ENCODE measurements at regions not wholly inside any gene's neighbourhood (a gene's known extent, or its start where the extent isn't known, plus 50 kb on each side); places are given as distances from the start of the nearest gene placed in this dataset.

DNA sequence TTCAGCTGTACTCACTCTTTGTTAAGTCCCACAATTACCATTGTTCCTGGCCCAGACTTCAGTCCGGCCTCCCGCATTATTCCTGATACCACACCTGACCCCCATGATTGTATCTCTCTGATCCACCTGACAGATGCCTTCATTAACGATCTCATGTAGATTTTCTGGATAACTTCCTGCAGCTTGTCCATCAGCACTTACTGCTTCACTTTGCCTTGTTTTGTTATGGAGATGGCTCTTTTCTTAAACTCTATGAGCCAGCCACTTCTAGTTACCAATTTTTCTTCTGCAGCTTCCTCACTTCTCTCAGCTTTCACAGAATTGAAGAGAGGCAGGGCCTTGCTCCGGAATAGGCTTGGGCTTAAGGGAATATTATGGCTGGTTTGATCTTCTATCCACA is 1044.2 kb downstream of the PLOD2 start:
- DNase-seq (no peak), ATAC-seq (no peak), FAIRE-seq (no peak)
- TF ChIP-seq, protein P1, sequence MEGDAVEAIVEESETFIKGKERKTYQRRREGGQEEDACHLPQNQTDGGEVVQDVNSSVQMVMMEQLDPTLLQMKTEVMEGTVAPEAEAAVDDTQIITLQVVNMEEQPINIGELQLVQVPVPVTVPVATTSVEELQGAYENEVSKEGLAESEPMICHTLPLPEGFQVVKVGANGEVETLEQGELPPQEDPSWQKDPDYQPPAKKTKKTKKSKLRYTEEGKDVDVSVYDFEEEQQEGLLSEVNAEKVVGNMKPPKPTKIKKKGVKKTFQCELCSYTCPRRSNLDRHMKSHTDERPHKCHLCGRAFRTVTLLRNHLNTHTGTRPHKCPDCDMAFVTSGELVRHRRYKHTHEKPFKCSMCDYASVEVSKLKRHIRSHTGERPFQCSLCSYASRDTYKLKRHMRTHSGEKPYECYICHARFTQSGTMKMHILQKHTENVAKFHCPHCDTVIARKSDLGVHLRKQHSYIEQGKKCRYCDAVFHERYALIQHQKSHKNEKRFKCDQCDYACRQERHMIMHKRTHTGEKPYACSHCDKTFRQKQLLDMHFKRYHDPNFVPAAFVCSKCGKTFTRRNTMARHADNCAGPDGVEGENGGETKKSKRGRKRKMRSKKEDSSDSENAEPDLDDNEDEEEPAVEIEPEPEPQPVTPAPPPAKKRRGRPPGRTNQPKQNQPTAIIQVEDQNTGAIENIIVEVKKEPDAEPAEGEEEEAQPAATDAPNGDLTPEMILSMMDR (IDR thresholded peaks at IDR 0.05): no peak
- WGBS, 2 donors: 60 to 71% methylated on average over 4 of the region's 4 CpGs
- H3K36me3 ChIP-seq: no peaks in the 10 kb centered on the region
- H3K4me3 ChIP-seq: no peak overlapping the region
- intact Hi-C loops (cut with DNase I): no loop called here
- no peaks in the 10 kb centered on the region for H3K9me3 ChIP-seq
- H3K27ac ChIP-seq: no peak overlapping the region
- H3K27me3 ChIP-seq: no peaks in the 10 kb centered on the region
- H3K4me1 ChIP-seq: no peaks in the 10 kb centered on the region

DNA sequence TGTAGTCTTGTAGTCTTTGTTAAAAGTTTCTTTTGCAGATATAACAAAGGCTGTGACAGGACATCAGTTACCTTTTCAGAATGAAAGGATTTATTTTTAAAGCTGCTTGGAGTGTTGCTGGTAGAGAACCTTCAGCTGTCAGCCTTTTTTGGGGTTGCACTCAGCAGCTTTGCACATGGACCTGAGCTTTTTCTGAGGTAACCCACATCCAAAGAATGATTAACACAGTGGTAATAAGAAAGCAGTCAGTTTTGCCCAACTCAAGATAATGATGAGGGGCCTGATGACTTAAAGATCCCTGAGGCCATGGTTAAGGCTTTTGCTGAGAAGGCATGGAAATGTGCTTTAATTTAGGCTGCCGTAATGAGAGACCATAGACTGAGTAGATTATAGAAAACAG is 1042.7 kb downstream of the PLOD2 start:
- Histone ChIP-seq H3K27me3 (no peaks in the 10 kb centered on the region), H3K9me3 (no peaks in the 10 kb centered on the region), H3K4me3 (no peak overlapping the region), H3K4me1 (no peaks in the 10 kb centered on the region), H3K27ac (no peak overlapping the region), H3K36me3 (no peaks in the 10 kb centered on the region)
- 63 to 73% methylated on average over 1 of the region's 1 CpG for WGBS, 2 donors
- DNase-seq: no peak
- intact Hi-C loops (cut with DNase I): no loop called here
- TF ChIP-seq, protein P1 (IDR thresholded peaks at IDR 0.05): no peak
- no peak for FAIRE-seq
- no peak for ATAC-seq

GRCh38 chr3:145124900-145125678 is 1035.9 kb downstream of the PLOD2 start:
- H3K36me3 ChIP-seq: no peaks in the 10 kb centered on the region
- no peaks in the 10 kb centered on the region for H3K4me1 ChIP-seq
- intact Hi-C loops (cut with DNase I): no loop called here
- WGBS, 2 donors: 79 to 89% methylated on average over 4 of the region's 4 CpGs
- ATAC-seq (no peak), FAIRE-seq (no peak), DNase-seq (no peak)
- H3K27me3 ChIP-seq: no peaks in the 10 kb centered on the region
- no peak overlapping the region for H3K27ac ChIP-seq
- H3K9me3 ChIP-seq: no peaks in the 10 kb centered on the region
- no peak overlapping the region for H3K4me3 ChIP-seq
- TF ChIP-seq, protein P1 (IDR thresholded peaks at IDR 0.05): no peak

GRCh38 chr3:145133281-145133680 is 1027.7 kb downstream of the PLOD2 start:
- H3K27me3 ChIP-seq: no peaks in the 10 kb centered on the region
- WGBS, 2 donors: 75 to 88% methylated on average over 2 of the region's 2 CpGs
- H3K4me1 ChIP-seq: no peaks in the 10 kb centered on the region
- no peaks in the 10 kb centered on the region for H3K9me3 ChIP-seq
- H3K27ac ChIP-seq: no peak overlapping the region
- intact Hi-C loops (cut with DNase I): no loop called here
- TF ChIP-seq, protein P1 (IDR thresholded peaks at IDR 0.05): no peak
- DNase-seq (no peak), ATAC-seq (no peak), FAIRE-seq (no peak)
- no peak overlapping the region for H3K4me3 ChIP-seq
- H3K36me3 ChIP-seq: no peaks in the 10 kb centered on the region

DNA sequence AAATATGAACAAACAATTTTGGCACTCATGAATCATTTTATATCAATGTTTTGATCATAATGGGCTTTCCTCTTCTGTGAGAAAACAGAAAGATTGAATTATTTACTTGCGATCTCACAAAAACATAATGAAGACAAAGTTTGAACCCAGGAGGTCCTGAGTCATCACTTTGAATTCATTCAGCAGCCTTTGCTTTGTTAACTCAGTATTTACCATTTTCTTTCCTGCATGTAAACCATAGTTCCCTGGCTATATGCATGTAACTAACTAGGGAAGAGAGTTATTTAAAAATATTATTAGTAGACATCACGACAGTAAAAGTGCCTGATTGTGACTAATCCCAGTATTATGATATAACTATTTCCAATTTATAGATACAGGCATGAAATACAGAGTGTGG is 1026.2 kb downstream of the PLOD2 start:
- Histone ChIP-seq H3K27ac (no peak overlapping the region), H3K27me3 (no peaks in the 10 kb centered on the region), H3K4me1 (no peaks in the 10 kb centered on the region), H3K4me3 (no peak overlapping the region), H3K36me3 (no peaks in the 10 kb centered on the region), H3K9me3 (no peaks in the 10 kb centered on the region)
- no peak for DNase-seq
- TF ChIP-seq, protein P1 (IDR thresholded peaks at IDR 0.05): no peak
- ATAC-seq: no peak
- intact Hi-C loops (cut with DNase I): no loop called here
- no peak for FAIRE-seq
- 72 to 77% methylated on average over 2 of the region's 2 CpGs for WGBS, 2 donors
